Keratinocyte (primary cell): ENCODE measurements at regions not wholly inside any gene's neighbourhood (a gene's known extent, or its start where the extent isn't known, plus 50 kb on each side); places are given as distances from the start of the nearest gene placed in this dataset.
A peak's percentile ranks its signal among the peaks of the same experiment; 100 is the strongest.

Source experiments
- DNase-seq: peaks from one replicate; pipeline ENCODE4 v3.0.0-alpha.2; 2011; ENCODE audit warnings: low read depth, missing footprints, low spot score
- FAIRE-seq: peaks from 2 replicates; lab custom pipeline; 2011; peaks lifted over from hg19 to GRCh38; lab: Jason Lieb, UNC
- H2AFZ ChIP-seq: 2 replicates; pipeline ENCODE4 v1.6.0; 2012; ENCODE audit warnings: low read length, control low read depth, inconsistent platforms; ENCODE audit not compliant: control insufficient read depth
- H3K27ac ChIP-seq: 2 replicates; pipeline ENCODE4 v1.5.1; 2011; ENCODE audit warnings: low read length; ENCODE audit not compliant: control insufficient read depth, insufficient read depth
- H3K27me3 ChIP-seq: 3 replicates; pipeline ENCODE4 v1.6.0; 2011; ENCODE audit warnings: low read length; ENCODE audit not compliant: control insufficient read depth, insufficient read depth; ENCODE audit errors: extremely low read depth
- H3K36me3 ChIP-seq, 2 experiments: 2 replicates in 1 of 2; 3 replicates in 1 of 2; pipeline ENCODE4 v1.5.1; 2011; ENCODE audit warnings: low read length in 2 of 2, mild to moderate bottlenecking in 1 of 2; ENCODE audit not compliant: control insufficient read depth in 2 of 2, insufficient read depth in 2 of 2; ENCODE audit errors: extremely low read depth in 1 of 2
- H3K4me1 ChIP-seq: 3 replicates; pipeline ENCODE4 v1.5.1; 2011; ENCODE audit warnings: low read length; ENCODE audit not compliant: control insufficient read depth, insufficient read depth; ENCODE audit errors: extremely low read depth
- H3K4me2 ChIP-seq: 3 replicates; pipeline ENCODE4 v1.6.0; 2011; ENCODE audit warnings: low read depth, low read length; ENCODE audit not compliant: control insufficient read depth, insufficient read depth; ENCODE audit errors: extremely low read depth
- H3K4me3 ChIP-seq, 3 experiments: fragments of 200-600 bp in 1 of 3; sonication (generic) in 1 of 3; 2 replicates in 2 of 3; 3 replicates in 1 of 3; pipeline ENCODE4 v1.5.1; 2011 to 2016; ENCODE audit warnings: low read length in 3 of 3, mild to moderate bottlenecking in 3 of 3, control low read depth in 2 of 3, inconsistent platforms in 1 of 3, low read depth in 1 of 3, mixed read lengths in 1 of 3, mixed run types in 1 of 3, moderate library complexity in 1 of 3; ENCODE audit not compliant: control insufficient read depth in 2 of 3, insufficient read depth in 2 of 3; ENCODE audit errors: extremely low read depth in 1 of 3
- H3K79me2 ChIP-seq: 2 replicates; pipeline ENCODE4 v1.6.0; 2012; ENCODE audit warnings: low read length; ENCODE audit not compliant: control insufficient read depth, insufficient read depth
- H3K9ac ChIP-seq: 3 replicates; pipeline ENCODE4 v1.6.0; 2011; ENCODE audit warnings: low read length; ENCODE audit not compliant: control insufficient read depth, insufficient read depth; ENCODE audit errors: extremely low read depth
- H3K9me1 ChIP-seq: 3 replicates; pipeline ENCODE4 v1.6.0; 2011; ENCODE audit warnings: low read length; ENCODE audit not compliant: control insufficient read depth, insufficient read depth; ENCODE audit errors: extremely low read depth
- H3K9me3 ChIP-seq: 2 replicates; pipeline ENCODE4 v1.5.1; 2012; ENCODE audit warnings: low read depth, low read length; ENCODE audit not compliant: control insufficient read depth
- H4K20me1 ChIP-seq: 3 replicates; pipeline ENCODE4 v1.6.0; 2011; ENCODE audit warnings: low read length; ENCODE audit not compliant: control insufficient read depth, insufficient read depth; ENCODE audit errors: extremely low read depth
- EZH2 ChIP-seq: IDR thresholded peaks from one replicate; pipeline ENCODE4 v1.6.1; 2012; ENCODE audit warnings: inconsistent platforms, mild to moderate bottlenecking, low read length, moderate library complexity
- dilution Hi-C: fragments of 300-500 bp; cut with MboI; formaldehyde crosslinking; loops from one replicate; pipeline ENCODE4 v1.7.0; 2020; ENCODE audit warnings: low sequenced_read_pairs; ENCODE audit not compliant: extremely low pct_ligation_motif_present
- TF ChIP-seq, protein P1 (sequence below), 3 experiments: IDR thresholded peaks in 1 of 3; conservative IDR thresholded peaks in 1 of 3; optimal IDR thresholded peaks in 1 of 3; 2 replicates in 2 of 3; 3 replicates in 1 of 3; pipeline versions ENCODE3 to v1.5.1; 2011; ENCODE audit warnings: low read length in 3 of 3, mild to moderate bottlenecking in 3 of 3, moderate library complexity in 2 of 3, control low read depth in 1 of 3, inconsistent platforms in 1 of 3; ENCODE audit not compliant: insufficient read depth in 2 of 3; ENCODE audit errors: extremely low read depth in 1 of 3

DNA sequence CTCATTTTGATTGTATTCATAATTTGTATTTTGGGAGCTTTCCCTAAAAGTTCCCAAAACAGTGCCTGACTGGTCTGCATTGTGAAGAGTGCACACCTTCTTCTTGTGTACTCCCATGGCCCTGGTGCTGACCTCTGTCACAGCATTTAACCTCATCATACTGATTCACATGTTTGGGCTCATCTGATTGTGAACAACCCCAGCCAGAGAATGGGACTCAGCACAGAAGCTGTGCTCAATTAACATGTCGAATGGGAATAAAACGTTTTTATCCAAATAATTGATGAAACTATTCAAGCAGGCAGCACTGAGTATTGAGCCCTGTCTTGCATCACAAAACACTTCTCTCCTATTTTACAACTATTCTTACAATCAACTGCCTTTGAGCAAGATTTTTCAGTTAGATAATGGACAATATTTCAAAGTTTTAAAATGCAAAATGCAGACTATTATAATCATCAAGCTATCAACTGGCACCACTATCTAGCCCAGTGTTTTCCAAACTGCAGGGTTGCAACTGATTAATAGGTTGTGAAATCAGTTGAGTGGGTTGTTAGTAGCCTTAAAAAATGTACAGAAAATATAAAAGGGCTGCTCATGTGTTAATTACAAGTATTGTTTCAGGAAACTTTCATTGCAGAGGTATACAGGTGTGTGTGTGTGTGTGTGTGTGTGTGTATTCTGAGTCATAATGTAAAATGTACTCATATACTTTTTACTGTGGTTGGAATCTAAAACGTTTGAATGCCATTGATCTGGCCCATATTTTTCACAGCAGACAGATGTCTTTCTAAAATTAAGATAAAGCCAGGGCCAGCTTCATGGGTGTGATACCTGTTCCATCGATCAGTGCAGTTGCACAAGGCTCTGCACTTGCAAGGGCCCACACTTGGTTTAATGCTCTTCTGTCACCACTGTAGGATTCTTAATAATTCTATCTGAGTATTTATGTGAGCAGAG lies 190.5 kb downstream of the PIK3R1 start:
- FAIRE-seq (no peak), DNase-seq (no peak)
- H3K27me3 ChIP-seq = no peaks in the 10 kb centered on the region
- no peak overlapping the region for H3K27ac ChIP-seq
- peaks cover 13% of the 10 kb centered on the region for H3K4me1 ChIP-seq
- dilution Hi-C loops = no loop called here
- H3K4me2 ChIP-seq = no peak overlapping the region
- no peaks in the 10 kb centered on the region for H4K20me1 ChIP-seq
- H3K9me3 ChIP-seq = no peaks in the 10 kb centered on the region
- no peak overlapping the region for H3K9ac ChIP-seq
- H3K36me3 ChIP-seq = no peaks in the 10 kb centered on the region
- TF ChIP-seq, protein P1, sequence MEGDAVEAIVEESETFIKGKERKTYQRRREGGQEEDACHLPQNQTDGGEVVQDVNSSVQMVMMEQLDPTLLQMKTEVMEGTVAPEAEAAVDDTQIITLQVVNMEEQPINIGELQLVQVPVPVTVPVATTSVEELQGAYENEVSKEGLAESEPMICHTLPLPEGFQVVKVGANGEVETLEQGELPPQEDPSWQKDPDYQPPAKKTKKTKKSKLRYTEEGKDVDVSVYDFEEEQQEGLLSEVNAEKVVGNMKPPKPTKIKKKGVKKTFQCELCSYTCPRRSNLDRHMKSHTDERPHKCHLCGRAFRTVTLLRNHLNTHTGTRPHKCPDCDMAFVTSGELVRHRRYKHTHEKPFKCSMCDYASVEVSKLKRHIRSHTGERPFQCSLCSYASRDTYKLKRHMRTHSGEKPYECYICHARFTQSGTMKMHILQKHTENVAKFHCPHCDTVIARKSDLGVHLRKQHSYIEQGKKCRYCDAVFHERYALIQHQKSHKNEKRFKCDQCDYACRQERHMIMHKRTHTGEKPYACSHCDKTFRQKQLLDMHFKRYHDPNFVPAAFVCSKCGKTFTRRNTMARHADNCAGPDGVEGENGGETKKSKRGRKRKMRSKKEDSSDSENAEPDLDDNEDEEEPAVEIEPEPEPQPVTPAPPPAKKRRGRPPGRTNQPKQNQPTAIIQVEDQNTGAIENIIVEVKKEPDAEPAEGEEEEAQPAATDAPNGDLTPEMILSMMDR (optimal IDR thresholded peaks at IDR 0.05 in 1 of 3, IDR thresholded peaks at IDR 0.05 in 1 of 3, conservative IDR thresholded peaks at IDR 0.05 in 1 of 3; ENCODE audit: extremely low read depth in 1 of 3, insufficient read depth in 2 of 3, low read length in 3 of 3) = no peak
- no peak for TF ChIP-seq EZH2
- peak overlapping the region; percentile 39 for H2AFZ ChIP-seq
- H3K9me1 ChIP-seq = no peaks in the 10 kb centered on the region
- no peaks in the 10 kb centered on the region for H3K79me2 ChIP-seq
- no peak overlapping the region for H3K4me3 ChIP-seq

DNA sequence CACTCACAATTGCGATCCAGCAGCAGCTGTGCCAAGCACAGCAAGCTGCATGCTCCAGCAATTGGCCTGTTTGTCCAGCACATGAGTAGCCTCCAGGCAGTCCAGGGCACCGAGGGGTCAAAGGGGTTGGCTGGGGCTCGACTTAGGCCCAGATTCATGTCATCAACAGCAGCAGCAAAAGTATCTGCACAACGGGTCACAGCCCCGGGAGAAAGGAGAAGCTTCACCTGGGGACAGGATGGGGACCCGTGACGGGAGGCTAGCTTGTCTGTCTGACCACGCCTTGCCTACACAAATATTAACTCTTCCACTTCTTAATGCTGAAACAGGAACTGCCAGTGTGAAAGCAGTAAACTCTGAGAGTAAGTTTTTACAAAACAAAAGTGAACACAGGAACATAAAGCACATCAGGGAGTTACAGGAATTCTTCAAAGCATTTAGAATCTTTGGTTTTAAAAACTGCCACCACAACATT lies 191.2 kb downstream of the PIK3R1 start:
- FAIRE-seq = no peak
- peaks cover 13% of the 10 kb centered on the region for H3K4me1 ChIP-seq
- H4K20me1 ChIP-seq = no peaks in the 10 kb centered on the region
- H3K9me1 ChIP-seq = no peaks in the 10 kb centered on the region
- no peaks in the 10 kb centered on the region for H3K79me2 ChIP-seq
- peak overlapping the region; percentile 39 for H2AFZ ChIP-seq
- H3K4me3 ChIP-seq = no peak overlapping the region
- no peak overlapping the region for H3K9ac ChIP-seq
- no peak overlapping the region for H3K27ac ChIP-seq
- DNase-seq = no peak
- TF ChIP-seq, protein P1 (optimal IDR thresholded peaks at IDR 0.05 in 1 of 3, IDR thresholded peaks at IDR 0.05 in 1 of 3, conservative IDR thresholded peaks at IDR 0.05 in 1 of 3; ENCODE audit: extremely low read depth in 1 of 3, insufficient read depth in 2 of 3, low read length in 3 of 3) = no peak
- TF ChIP-seq EZH2 = no peak
- dilution Hi-C loops = no loop called here
- H3K4me2 ChIP-seq = no peak overlapping the region
- no peaks in the 10 kb centered on the region for H3K9me3 ChIP-seq
- no peaks in the 10 kb centered on the region for H3K27me3 ChIP-seq
- no peaks in the 10 kb centered on the region for H3K36me3 ChIP-seq
